GM12878 (cell line): ENCODE measurements at regions not wholly inside any gene's neighbourhood (a gene's known extent, or its start where the extent isn't known, plus 50 kb on each side); places are given as distances from the start of the nearest gene placed in this dataset.

ENCODE experiments used
- ATF7 ChIP-seq: fragments of 450-650 bp; IDR thresholded peaks from 2 replicates; pipeline ENCODE4 v1.6.1; 2016; ENCODE audit warnings: low read depth, mild to moderate bottlenecking
- BACH1 ChIP-seq: fragments of 450-650 bp; IDR thresholded peaks from 2 replicates; pipeline ENCODE4 v1.6.1; 2017; ENCODE audit warnings: mild to moderate bottlenecking, borderline replicate concordance
- BHLHE40 ChIP-seq, 2 experiments: fragments of 450-650 bp in 1 of 2; IDR thresholded peaks; 2 replicates each; pipeline ENCODE4 v1.6.1; 2011 to 2017; ENCODE audit warnings: low read depth in 2 of 2, borderline replicate concordance in 1 of 2, improper control_type of control experiment in 1 of 2, low read length in 1 of 2, mild to moderate bottlenecking in 1 of 2
- EP300 ChIP-seq, 2 experiments: fragments of 150-350 bp in 1 of 2; IDR thresholded peaks; 2 replicates each; pipeline ENCODE4 v1.6.1; 2011 to 2012; ENCODE audit warnings: low read depth in 2 of 2, low read length in 2 of 2, borderline replicate concordance in 1 of 2, improper control_type of control experiment in 1 of 2, inconsistent platforms in 1 of 2; ENCODE audit not compliant: control insufficient read depth in 1 of 2
- HCFC1 ChIP-seq: fragments of 150-350 bp; IDR thresholded peaks from 2 replicates; pipeline ENCODE4 v1.6.1; 2014; ENCODE audit warnings: low read length
- HDAC2 ChIP-seq: fragments of 200-600 bp; sonication (generic); IDR thresholded peaks from 2 replicates; pipeline ENCODE4 v1.6.1; 2017
- IKZF1 ChIP-seq: fragments of 450-650 bp; conservative IDR thresholded peaks from 2 replicates; pipeline ENCODE4 v1.6.1; 2017; ENCODE audit warnings: antibody characterized with exemption, mild to moderate bottlenecking
- IKZF2 ChIP-seq, 2 experiments: fragments of 450-650 bp; IDR thresholded peaks; 2 replicates each; pipeline ENCODE4 v1.6.1; 2017; ENCODE audit warnings: mild to moderate bottlenecking in 2 of 2, moderate library complexity in 2 of 2
- MYC ChIP-seq: IDR thresholded peaks from 2 replicates; pipeline ENCODE4 v1.6.1; 2011; ENCODE audit warnings: mild to moderate bottlenecking, low read length, moderate library complexity, inconsistent platforms; ENCODE audit not compliant: insufficient read depth, insufficient replicate concordance, insufficient read length, severe bottlenecking
- NBN ChIP-seq: fragments of 450-650 bp; IDR thresholded peaks from 2 replicates; pipeline ENCODE4 v1.6.1; 2016
- YBX1 ChIP-seq: fragments of 450-650 bp; IDR thresholded peaks from 2 replicates; pipeline ENCODE4 v1.6.1; 2016; ENCODE audit warnings: antibody characterized with exemption
- TF ChIP-seq, protein P1 (sequence below): fragments of 450-650 bp; IDR thresholded peaks from 2 replicates; pipeline ENCODE4 v1.6.1; 2018; ENCODE audit warnings: borderline replicate concordance, mild to moderate bottlenecking; ENCODE audit not compliant: partially characterized antibody
- TF ChIP-seq, protein P2 (sequence below): IDR thresholded peaks from 2 replicates; pipeline ENCODE4 v1.6.1; 2012; ENCODE audit warnings: low read length, inconsistent platforms
- TF ChIP-seq, protein P3 (sequence below): fragments of 450-650 bp; IDR thresholded peaks from 2 replicates; pipeline ENCODE4 v1.6.1; 2017; ENCODE audit warnings: low read depth, mild to moderate bottlenecking, moderate library complexity
- TF ChIP-seq, protein P4 (sequence below): IDR thresholded peaks from 2 replicates; pipeline ENCODE4 v1.6.1; 2012; ENCODE audit warnings: low read depth, low read length, improper control_type of control experiment
- TF ChIP-seq, protein P5 (sequence below): fragments of 450-650 bp; IDR thresholded peaks from 2 replicates; pipeline ENCODE4 v1.6.1; 2017; ENCODE audit warnings: mild to moderate bottlenecking
- TF ChIP-seq, protein P6 (sequence below), 3 experiments: IDR thresholded peaks in 2 of 3; conservative IDR thresholded peaks in 1 of 3; 2 replicates each; pipeline ENCODE4 v1.5.1; 2011; ENCODE audit warnings: low read depth in 3 of 3, low read length in 3 of 3, mild to moderate bottlenecking in 3 of 3, control low read depth in 2 of 3, moderate library complexity in 2 of 3, inconsistent platforms in 1 of 3, mixed read lengths in 1 of 3; ENCODE audit not compliant: control insufficient read depth in 2 of 3, insufficient read depth in 1 of 3; ENCODE audit errors: extremely low read depth in 1 of 3

DNA sequence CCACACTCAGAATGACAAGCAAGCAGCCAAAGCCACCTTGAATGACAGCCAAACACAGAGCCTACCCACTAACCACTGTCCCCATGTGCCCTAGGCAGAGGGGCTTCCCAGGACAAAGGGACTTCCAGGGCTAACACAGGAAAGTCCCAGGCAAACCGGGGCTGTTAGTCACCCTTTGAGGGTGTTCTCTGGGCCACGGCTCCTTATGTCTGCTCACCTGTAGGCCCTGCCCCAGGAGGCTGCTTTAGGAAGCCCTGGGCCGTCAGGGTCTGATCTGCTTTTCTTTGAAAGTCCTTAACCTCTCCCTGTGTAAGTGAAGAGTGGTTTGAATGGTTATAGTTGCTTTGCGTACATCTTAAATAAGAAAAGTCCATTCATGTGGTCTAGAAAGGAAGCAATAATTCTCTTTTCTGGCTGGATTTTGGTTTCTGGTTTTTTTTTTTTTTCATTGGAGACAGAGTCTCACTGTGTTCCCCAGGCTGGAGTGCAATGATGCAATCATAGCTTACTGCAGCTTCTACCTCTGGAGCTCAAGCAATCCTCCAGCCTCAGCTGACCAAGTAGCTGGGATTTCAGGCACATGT, 161.4 kb downstream of the EFNB2 start (continued):
- TF ChIP-seq, protein P1, sequence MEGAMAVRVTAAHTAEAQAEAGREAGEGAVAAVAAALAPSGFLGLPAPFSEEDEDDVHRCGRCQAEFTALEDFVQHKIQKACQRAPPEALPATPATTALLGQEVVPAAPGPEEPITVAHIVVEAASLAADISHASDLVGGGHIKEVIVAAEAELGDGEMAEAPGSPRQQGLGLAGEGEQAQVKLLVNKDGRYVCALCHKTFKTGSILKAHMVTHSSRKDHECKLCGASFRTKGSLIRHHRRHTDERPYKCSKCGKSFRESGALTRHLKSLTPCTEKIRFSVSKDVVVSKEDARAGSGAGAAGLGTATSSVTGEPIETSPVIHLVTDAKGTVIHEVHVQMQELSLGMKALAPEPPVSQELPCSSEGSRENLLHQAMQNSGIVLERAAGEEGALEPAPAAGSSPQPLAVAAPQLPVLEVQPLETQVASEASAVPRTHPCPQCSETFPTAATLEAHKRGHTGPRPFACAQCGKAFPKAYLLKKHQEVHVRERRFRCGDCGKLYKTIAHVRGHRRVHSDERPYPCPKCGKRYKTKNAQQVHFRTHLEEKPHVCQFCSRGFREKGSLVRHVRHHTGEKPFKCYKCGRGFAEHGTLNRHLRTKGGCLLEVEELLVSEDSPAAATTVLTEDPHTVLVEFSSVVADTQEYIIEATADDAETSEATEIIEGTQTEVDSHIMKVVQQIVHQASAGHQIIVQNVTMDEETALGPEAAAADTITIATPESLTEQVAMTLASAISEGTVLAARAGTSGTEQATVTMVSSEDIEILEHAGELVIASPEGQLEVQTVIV: no peak
- TF ChIP-seq MYC (no peak), EP300 (IDR thresholded peaks at IDR 0.05; ENCODE audit: borderline replicate concordance in 1 of 2, control insufficient read depth in 1 of 2, low read depth in 2 of 2, low read length in 2 of 2) (peak; percentile 57 to 68; a peak in 2 of 4 replicates), IKZF2 (IDR thresholded peaks at IDR 0.05) (peak in 1 of 2 experiments; percentile 73; a peak in 3 of 4 replicates), ATF7 (peak; percentile 60; the same call in 1 of the 2 replicates), YBX1 (no peak), IKZF1 (peak; percentile 76; the same call in 1 of the 2 replicates), NBN (peak; percentile 58), BHLHE40 (IDR thresholded peaks at IDR 0.05; ENCODE audit: borderline replicate concordance in 1 of 2, low read depth in 2 of 2, low read length in 1 of 2) (peak in 1 of 2 experiments; percentile 78; a peak in 3 of 4 replicates), HCFC1 (no peak), BACH1 (no peak), HDAC2 (no peak)
- TF ChIP-seq, protein P2, sequence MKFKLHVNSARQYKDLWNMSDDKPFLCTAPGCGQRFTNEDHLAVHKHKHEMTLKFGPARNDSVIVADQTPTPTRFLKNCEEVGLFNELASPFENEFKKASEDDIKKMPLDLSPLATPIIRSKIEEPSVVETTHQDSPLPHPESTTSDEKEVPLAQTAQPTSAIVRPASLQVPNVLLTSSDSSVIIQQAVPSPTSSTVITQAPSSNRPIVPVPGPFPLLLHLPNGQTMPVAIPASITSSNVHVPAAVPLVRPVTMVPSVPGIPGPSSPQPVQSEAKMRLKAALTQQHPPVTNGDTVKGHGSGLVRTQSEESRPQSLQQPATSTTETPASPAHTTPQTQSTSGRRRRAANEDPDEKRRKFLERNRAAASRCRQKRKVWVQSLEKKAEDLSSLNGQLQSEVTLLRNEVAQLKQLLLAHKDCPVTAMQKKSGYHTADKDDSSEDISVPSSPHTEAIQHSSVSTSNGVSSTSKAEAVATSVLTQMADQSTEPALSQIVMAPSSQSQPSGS: peak; percentile 55; the same call in 1 of the 2 replicates
- TF ChIP-seq, protein P3, sequence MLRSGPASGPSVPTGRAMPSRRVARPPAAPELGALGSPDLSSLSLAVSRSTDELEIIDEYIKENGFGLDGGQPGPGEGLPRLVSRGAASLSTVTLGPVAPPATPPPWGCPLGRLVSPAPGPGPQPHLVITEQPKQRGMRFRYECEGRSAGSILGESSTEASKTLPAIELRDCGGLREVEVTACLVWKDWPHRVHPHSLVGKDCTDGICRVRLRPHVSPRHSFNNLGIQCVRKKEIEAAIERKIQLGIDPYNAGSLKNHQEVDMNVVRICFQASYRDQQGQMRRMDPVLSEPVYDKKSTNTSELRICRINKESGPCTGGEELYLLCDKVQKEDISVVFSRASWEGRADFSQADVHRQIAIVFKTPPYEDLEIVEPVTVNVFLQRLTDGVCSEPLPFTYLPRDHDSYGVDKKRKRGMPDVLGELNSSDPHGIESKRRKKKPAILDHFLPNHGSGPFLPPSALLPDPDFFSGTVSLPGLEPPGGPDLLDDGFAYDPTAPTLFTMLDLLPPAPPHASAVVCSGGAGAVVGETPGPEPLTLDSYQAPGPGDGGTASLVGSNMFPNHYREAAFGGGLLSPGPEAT: peak; percentile 98
- TF ChIP-seq, protein P4, sequence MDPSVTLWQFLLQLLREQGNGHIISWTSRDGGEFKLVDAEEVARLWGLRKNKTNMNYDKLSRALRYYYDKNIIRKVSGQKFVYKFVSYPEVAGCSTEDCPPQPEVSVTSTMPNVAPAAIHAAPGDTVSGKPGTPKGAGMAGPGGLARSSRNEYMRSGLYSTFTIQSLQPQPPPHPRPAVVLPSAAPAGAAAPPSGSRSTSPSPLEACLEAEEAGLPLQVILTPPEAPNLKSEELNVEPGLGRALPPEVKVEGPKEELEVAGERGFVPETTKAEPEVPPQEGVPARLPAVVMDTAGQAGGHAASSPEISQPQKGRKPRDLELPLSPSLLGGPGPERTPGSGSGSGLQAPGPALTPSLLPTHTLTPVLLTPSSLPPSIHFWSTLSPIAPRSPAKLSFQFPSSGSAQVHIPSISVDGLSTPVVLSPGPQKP: no peak
- TF ChIP-seq, protein P5, sequence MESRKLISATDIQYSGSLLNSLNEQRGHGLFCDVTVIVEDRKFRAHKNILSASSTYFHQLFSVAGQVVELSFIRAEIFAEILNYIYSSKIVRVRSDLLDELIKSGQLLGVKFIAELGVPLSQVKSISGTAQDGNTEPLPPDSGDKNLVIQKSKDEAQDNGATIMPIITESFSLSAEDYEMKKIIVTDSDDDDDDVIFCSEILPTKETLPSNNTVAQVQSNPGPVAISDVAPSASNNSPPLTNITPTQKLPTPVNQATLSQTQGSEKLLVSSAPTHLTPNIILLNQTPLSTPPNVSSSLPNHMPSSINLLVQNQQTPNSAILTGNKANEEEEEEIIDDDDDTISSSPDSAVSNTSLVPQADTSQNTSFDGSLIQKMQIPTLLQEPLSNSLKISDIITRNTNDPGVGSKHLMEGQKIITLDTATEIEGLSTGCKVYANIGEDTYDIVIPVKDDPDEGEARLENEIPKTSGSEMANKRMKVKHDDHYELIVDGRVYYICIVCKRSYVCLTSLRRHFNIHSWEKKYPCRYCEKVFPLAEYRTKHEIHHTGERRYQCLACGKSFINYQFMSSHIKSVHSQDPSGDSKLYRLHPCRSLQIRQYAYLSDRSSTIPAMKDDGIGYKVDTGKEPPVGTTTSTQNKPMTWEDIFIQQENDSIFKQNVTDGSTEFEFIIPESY: no peak
- TF ChIP-seq, protein P6, sequence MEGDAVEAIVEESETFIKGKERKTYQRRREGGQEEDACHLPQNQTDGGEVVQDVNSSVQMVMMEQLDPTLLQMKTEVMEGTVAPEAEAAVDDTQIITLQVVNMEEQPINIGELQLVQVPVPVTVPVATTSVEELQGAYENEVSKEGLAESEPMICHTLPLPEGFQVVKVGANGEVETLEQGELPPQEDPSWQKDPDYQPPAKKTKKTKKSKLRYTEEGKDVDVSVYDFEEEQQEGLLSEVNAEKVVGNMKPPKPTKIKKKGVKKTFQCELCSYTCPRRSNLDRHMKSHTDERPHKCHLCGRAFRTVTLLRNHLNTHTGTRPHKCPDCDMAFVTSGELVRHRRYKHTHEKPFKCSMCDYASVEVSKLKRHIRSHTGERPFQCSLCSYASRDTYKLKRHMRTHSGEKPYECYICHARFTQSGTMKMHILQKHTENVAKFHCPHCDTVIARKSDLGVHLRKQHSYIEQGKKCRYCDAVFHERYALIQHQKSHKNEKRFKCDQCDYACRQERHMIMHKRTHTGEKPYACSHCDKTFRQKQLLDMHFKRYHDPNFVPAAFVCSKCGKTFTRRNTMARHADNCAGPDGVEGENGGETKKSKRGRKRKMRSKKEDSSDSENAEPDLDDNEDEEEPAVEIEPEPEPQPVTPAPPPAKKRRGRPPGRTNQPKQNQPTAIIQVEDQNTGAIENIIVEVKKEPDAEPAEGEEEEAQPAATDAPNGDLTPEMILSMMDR (IDR thresholded peaks at IDR 0.05 in 2 of 3, conservative IDR thresholded peaks at IDR 0.05 in 1 of 3; ENCODE audit: control insufficient read depth in 2 of 3, extremely low read depth in 1 of 3, insufficient read depth in 1 of 3, low read depth in 3 of 3, low read length in 3 of 3): no peak
